GM12892 (cell line): ENCODE measurements at regions not wholly inside any gene's neighbourhood (a gene's known extent, or its start where the extent isn't known, plus 50 kb on each side); places are given as distances from the start of the nearest gene placed in this dataset.

Experiments used
- POLR2A ChIP-seq: IDR thresholded peaks from 2 replicates; pipeline ENCODE4 v1.6.1; 2011; ENCODE audit warnings: low read depth, low read length, control low read depth
- POLR2AphosphoS5 ChIP-seq: IDR thresholded peaks from 2 replicates; pipeline ENCODE4 v1.6.1; 2011; ENCODE audit warnings: low read depth, low read length, control low read depth
- TAF1 ChIP-seq: IDR thresholded peaks from 2 replicates; pipeline ENCODE4 v1.6.1; 2011; ENCODE audit warnings: low read depth, mild to moderate bottlenecking, control low read depth, low read length, borderline replicate concordance

DNA sequence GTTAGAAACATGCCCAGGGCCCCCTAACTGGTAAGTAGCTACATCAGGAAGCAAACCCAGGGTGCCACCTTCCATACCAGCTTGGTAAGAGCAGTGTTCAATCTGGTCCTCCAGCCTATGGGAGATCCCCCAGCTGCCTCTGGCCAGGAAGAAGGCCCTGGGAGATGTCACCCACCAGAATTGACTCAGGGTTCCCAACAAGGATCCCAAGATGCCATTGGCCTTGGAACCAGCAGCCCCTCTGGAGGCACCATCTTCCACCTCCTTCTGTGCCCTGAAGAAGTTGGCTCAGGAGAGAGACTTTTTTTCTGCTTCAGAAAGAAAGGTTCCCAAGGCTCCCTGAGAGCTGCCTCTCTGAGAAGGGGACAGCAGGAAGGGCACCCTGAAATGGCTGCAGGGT, 56.6 kb upstream of the IL17B start:
- TF ChIP-seq POLR2A, result no peak
- TF ChIP-seq POLR2AphosphoS5, result no peak
- TF ChIP-seq TAF1, result no peak
